A549 (cell line): ENCODE measurements at regions not wholly inside any gene's neighbourhood (a gene's known extent, or its start where the extent isn't known, plus 50 kb on each side); places are given as distances from the start of the nearest gene placed in this dataset.

Experiments
- ATAC-seq, 2 experiments: fragments of 200-7000 bp in 1 of 2; fragments of >200 bp in 1 of 2; cut with Nextera tagmentation in 1 of 2; cut with Tn5 transposase in 1 of 2; 3 replicates each; pipeline versions ENCODE4 v1.8.0 to v1.9.1; 2018 to 2020; ENCODE audit warnings: mild to moderate bottlenecking in 1 of 2, moderate library complexity in 1 of 2
- CTCF ChIA-PET: fragments of 300-600 bp; sonication (Branson Sonifier 250); formaldehyde crosslinking; extraction: SDS; loops from one replicate; lab custom pipeline; 2021; ENCODE audit warnings: antibody characterized with exemption, inconsistent platforms; lab: Yijun Ruan, JAX
- POLR2A ChIA-PET: fragments of 350-600 bp; formaldehyde crosslinking; extraction: SDS; loops from one replicate; lab custom pipeline; 2021; ENCODE audit warnings: antibody characterized with exemption, inconsistent platforms; lab: Yijun Ruan, JAX
- DNase-seq, 2 experiments: peaks; one replicate each; pipeline versions ENCODE4 v3.0.0 to v3.0.0-alpha.2; 2011 to 2016; ENCODE audit warnings: low read depth in 1 of 2, low spot score in 1 of 2
- FAIRE-seq: peaks from 2 replicates; lab custom pipeline; 2011; peaks lifted over from hg19 to GRCh38; lab: Jason Lieb, UNC
- H3K27ac ChIP-seq, 2 experiments: fragments of >200 bp; sonication (Bioruptor Twin); formaldehyde crosslinking; 3 replicates each; pipeline ENCODE4 v1.5.1; 2016 to 2017
- H3K4me1 ChIP-seq: fragments of >200 bp; sonication (Bioruptor Twin); formaldehyde crosslinking; 3 replicates; pipeline ENCODE4 v1.6.1; 2016
- H3K4me2 ChIP-seq: fragments of >200 bp; sonication (Bioruptor Twin); formaldehyde crosslinking; 3 replicates; pipeline ENCODE4 v1.6.1; 2016
- H3K4me3 ChIP-seq: fragments of >200 bp; sonication (Bioruptor Twin); formaldehyde crosslinking; 3 replicates; pipeline ENCODE4 v1.5.1; 2016
- H3K9me3 ChIP-seq: fragments of >200 bp; sonication (Bioruptor Twin); formaldehyde crosslinking; 3 replicates; pipeline ENCODE4 v1.6.1; 2016
- ATOH8 ChIP-seq: fragments of 250-450 bp; sonication (Bioruptor Pico); IDR thresholded peaks from 2 replicates; pipeline ENCODE4 v1.5.0; 2020; ENCODE audit warnings: low read depth, mild to moderate bottlenecking, moderate library complexity
- CBX2 ChIP-seq: fragments of 200-600 bp; sonication (generic); IDR thresholded peaks from 2 replicates; pipeline ENCODE4 v1.6.1; 2016; ENCODE audit warnings: low read depth, mild to moderate bottlenecking, borderline replicate concordance
- CHD4 ChIP-seq: fragments of 200-600 bp; sonication (generic); IDR thresholded peaks from 2 replicates; pipeline ENCODE4 v1.6.1; 2016; ENCODE audit warnings: antibody characterized with exemption, mild to moderate bottlenecking, borderline replicate concordance
- E2F6 ChIP-seq: IDR thresholded peaks from 2 replicates; pipeline ENCODE4 v1.6.1; 2012; ENCODE audit warnings: low read depth, borderline replicate concordance
- EHF ChIP-seq: fragments of 250-450 bp; sonication (Bioruptor Pico); IDR thresholded peaks from 2 replicates; pipeline ENCODE4 v1.5.0; 2020; ENCODE audit warnings: mild to moderate bottlenecking
- EHMT2 ChIP-seq: fragments of 200-600 bp; sonication (generic); IDR thresholded peaks from 2 replicates; pipeline ENCODE4 v1.6.1; 2016; ENCODE audit warnings: antibody characterized with exemption, low read depth, mild to moderate bottlenecking, moderate library complexity
- EP300 ChIP-seq, 2 experiments: fragments of >200 bp; sonication (Bioruptor Twin); formaldehyde crosslinking; IDR thresholded peaks; 2 replicates in 1 of 2; 3 replicates in 1 of 2; pipeline ENCODE4 v1.6.1; 2016 to 2017
- FOSB ChIP-seq: fragments of 250-450 bp; sonication (Bioruptor Pico); IDR thresholded peaks from 2 replicates; pipeline ENCODE4 v1.5.0; 2020; ENCODE audit warnings: mild to moderate bottlenecking, moderate library complexity
- FOSL2 ChIP-seq, 2 experiments: fragments of 450-650 bp in 1 of 2; fragments of >200 bp in 1 of 2; sonication (Bioruptor Twin) in 1 of 2; formaldehyde crosslinking; IDR thresholded peaks; 2 replicates each; pipeline versions ENCODE4 v1.5.0 to v1.6.1; 2016 to 2020; ENCODE audit warnings: mild to moderate bottlenecking in 1 of 2, moderate library complexity in 1 of 2
- GATA3 ChIP-seq: IDR thresholded peaks from 2 replicates; pipeline ENCODE4 v1.6.1; 2012; ENCODE audit warnings: borderline replicate concordance
- HDAC2 ChIP-seq: fragments of 200-600 bp; sonication (generic); IDR thresholded peaks from 2 replicates; pipeline ENCODE4 v1.6.1; 2016
- HEYL ChIP-seq: fragments of 250-450 bp; sonication (Bioruptor Pico); IDR thresholded peaks from 2 replicates; pipeline ENCODE4 v1.8.0; 2021; ENCODE audit warnings: mild to moderate bottlenecking, moderate library complexity
- HMGXB4 ChIP-seq: fragments of 250-450 bp; sonication (Bioruptor Pico); IDR thresholded peaks from 2 replicates; pipeline ENCODE4 v1.5.0; 2021; ENCODE audit warnings: mild to moderate bottlenecking, moderate library complexity, borderline replicate concordance
- HOXA7 ChIP-seq: fragments of 250-450 bp; sonication (Bioruptor Pico); IDR thresholded peaks from 2 replicates; pipeline ENCODE4 v1.5.0; 2020; ENCODE audit warnings: mild to moderate bottlenecking, moderate library complexity
- JUN ChIP-seq, 2 experiments: fragments of >200 bp; sonication (Bioruptor Twin); formaldehyde crosslinking; IDR thresholded peaks; 2 replicates in 1 of 2; 3 replicates in 1 of 2; pipeline ENCODE4 v1.6.1; 2016 to 2017
- JUNB ChIP-seq: fragments of >200 bp; sonication (Bioruptor Twin); formaldehyde crosslinking; IDR thresholded peaks from 2 replicates; pipeline ENCODE4 v1.6.1; 2016
- KDM1A ChIP-seq: fragments of 200-600 bp; sonication (generic); IDR thresholded peaks from 2 replicates; pipeline ENCODE4 v1.6.1; 2016; ENCODE audit warnings: low read depth, mild to moderate bottlenecking
- KDM5A ChIP-seq: fragments of 200-600 bp; sonication (generic); IDR thresholded peaks from 2 replicates; pipeline ENCODE4 v1.6.1; 2016; ENCODE audit warnings: antibody characterized with exemption, mild to moderate bottlenecking
- MAFK ChIP-seq: fragments of 450-650 bp; IDR thresholded peaks from 2 replicates; pipeline ENCODE4 v1.6.1; 2014; ENCODE audit not compliant: partially characterized antibody
- NFE2L2 ChIP-seq: fragments of 150-350 bp; conservative IDR thresholded peaks from 2 replicates; pipeline ENCODE4 v1.6.1; 2014; ENCODE audit warnings: low read length
- NPAS2 ChIP-seq: fragments of 250-450 bp; sonication (Bioruptor Pico); IDR thresholded peaks from 2 replicates; pipeline ENCODE4 v1.8.0; 2022; ENCODE audit warnings: mild to moderate bottlenecking, moderate library complexity, borderline replicate concordance
- NR3C1 ChIP-seq: fragments of >200 bp; sonication (Bioruptor Twin); formaldehyde crosslinking; IDR thresholded peaks from 3 replicates; pipeline ENCODE4 v1.6.1; 2017
- POLR2A ChIP-seq: IDR thresholded peaks from 2 replicates; pipeline ENCODE4 v1.6.1; 2012; ENCODE audit warnings: mild to moderate bottlenecking, low read length
- RAD21 ChIP-seq, 2 experiments: fragments of >200 bp in 1 of 2; sonication (Bioruptor Twin) in 1 of 2; formaldehyde crosslinking in 1 of 2; IDR thresholded peaks in 1 of 2; conservative IDR thresholded peaks in 1 of 2; 2 replicates in 1 of 2; 3 replicates in 1 of 2; pipeline ENCODE4 v1.6.1; 2012 to 2018; ENCODE audit warnings: inconsistent platforms in 1 of 2
- RNF2 ChIP-seq: fragments of 200-600 bp; sonication (generic); IDR thresholded peaks from 2 replicates; pipeline ENCODE4 v1.6.1; 2016; ENCODE audit warnings: low read depth, mild to moderate bottlenecking, antibody characterized with exemption, moderate library complexity, borderline replicate concordance
- SREBF2 ChIP-seq: fragments of 450-650 bp; IDR thresholded peaks from 2 replicates; pipeline ENCODE4 v1.6.1; 2014; ENCODE audit warnings: mild to moderate bottlenecking, moderate library complexity
- TFCP2L1 ChIP-seq: fragments of 250-450 bp; sonication (Bioruptor Pico); IDR thresholded peaks from 2 replicates; pipeline ENCODE4 v1.5.0; 2021; ENCODE audit warnings: mild to moderate bottlenecking
- USF2 ChIP-seq: fragments of 450-650 bp; IDR thresholded peaks from 2 replicates; pipeline ENCODE4 v1.6.1; 2014; ENCODE audit warnings: antibody characterized with exemption
- ZC3H11A ChIP-seq: fragments of 450-650 bp; IDR thresholded peaks from 2 replicates; pipeline ENCODE4 v1.6.1; 2014; ENCODE audit warnings: antibody characterized with exemption, mild to moderate bottlenecking
- ZSCAN20 ChIP-seq: fragments of 250-450 bp; sonication (Bioruptor Pico); IDR thresholded peaks from 2 replicates; pipeline ENCODE4 v1.8.0; 2022; ENCODE audit warnings: mild to moderate bottlenecking, moderate library complexity
- WGBS: methylation state at CpG from one replicate; pipeline ENCODE4 v1.1.6; 2017; ENCODE audit errors: missing lambda C conversion rate; 5-methylcytosine and 5-hydroxymethylcytosine counted together

- FAIRE-seq, result no peak
- no peak for DNase-seq
- H3K4me2 ChIP-seq, result no peak overlapping the region
- no peak overlapping the region for H3K27ac ChIP-seq
- WGBS, result 38% methylated on average over 2 of the region's 2 CpGs
- POLR2A ChIA-PET, result no interaction called here
- ATAC-seq, result no peak
- TF ChIP-seq JUNB (no peak), ATOH8 (no peak), HMGXB4 (no peak), RNF2 (no peak), NFE2L2 (no peak), JUN (IDR thresholded peaks at IDR 0.05) (no peak), GATA3 (no peak), TFCP2L1 (CRISPR knock-in tag) (no peak), NR3C1 (no peak), CHD4 (no peak), NPAS2 (CRISPR knock-in tag) (no peak), HDAC2 (no peak), HOXA7 (no peak), EHF (no peak), KDM5A (no peak)
- no peak overlapping the region for H3K4me3 ChIP-seq
- CTCF ChIA-PET, result no interaction called here
- no peaks in the 10 kb centered on the region for H3K4me1 ChIP-seq
- H3K9me3 ChIP-seq, result no peaks in the 10 kb centered on the region
Measured at GRCh38 chr4:100128338-100128737, 61.9 kb downstream of the DDIT4L start.

- no peaks in the 10 kb centered on the region for H3K4me1 ChIP-seq
- ATAC-seq, result no peak
- POLR2A ChIA-PET, result no interaction called here
- no peak for FAIRE-seq
- H3K9me3 ChIP-seq, result no peaks in the 10 kb centered on the region
- no peak overlapping the region for H3K27ac ChIP-seq
- H3K4me3 ChIP-seq, result no peak overlapping the region
- TF ChIP-seq SREBF2 (no peak), HDAC2 (no peak), EHF (no peak), CBX2 (no peak), ZSCAN20 (CRISPR knock-in tag) (no peak), MAFK (no peak), EP300 (IDR thresholded peaks at IDR 0.05) (no peak), E2F6 (no peak), GATA3 (no peak), HEYL (CRISPR knock-in tag) (no peak), FOSL2 (IDR thresholded peaks at IDR 0.05) (no peak), FOSL2 (CRISPR knock-in tag; IDR thresholded peaks at IDR 0.05) (no peak), ZC3H11A (no peak)
- 0% methylated on average over 2 of the region's 2 CpGs for WGBS
- DNase-seq, result no peak
- H3K4me2 ChIP-seq, result no peak overlapping the region
- CTCF ChIA-PET, result no interaction called here
Measured at GRCh38 chr4:100124715-100125114, 65.6 kb downstream of the DDIT4L start.

- POLR2A ChIA-PET, result no interaction called here
- DNase-seq, result no peak
- FAIRE-seq, result no peak
- no peak overlapping the region for H3K4me2 ChIP-seq
- WGBS, result 46% methylated on average over 2 of the region's 2 CpGs
- H3K4me3 ChIP-seq, result no peak overlapping the region
- no peak for ATAC-seq
- H3K27ac ChIP-seq, result no peak overlapping the region
- no peaks in the 10 kb centered on the region for H3K9me3 ChIP-seq
- CTCF ChIA-PET, result no interaction called here
- no peaks in the 10 kb centered on the region for H3K4me1 ChIP-seq
- TF ChIP-seq E2F6 (no peak), KDM1A (no peak), HOXA7 (no peak), EHMT2 (no peak), POLR2A (no peak), SREBF2 (no peak), ATOH8 (no peak), USF2 (no peak), JUNB (no peak), RAD21 (conservative IDR thresholded peaks at IDR 0.05 in 1 of 2, IDR thresholded peaks at IDR 0.05 in 1 of 2) (no peak), FOSB (CRISPR knock-in tag) (no peak)
Measured at GRCh38 chr4:100118181-100118580, 72.1 kb downstream of the DDIT4L start.
